ENCODE measurements at regions not wholly inside any gene's neighbourhood (a gene's known extent, or its start where the extent isn't known, plus 50 kb on each side); places are given as distances from the start of the nearest gene placed in this dataset.

GRCh38 chr6:62891065-62891647 is 320.1 kb upstream of the FKBP1C start (continued):
- TF ChIP-seq ELK4 (IDR thresholded peaks at IDR 0.05; ENCODE audit: borderline replicate concordance, low read depth, low read length) (no peak), MEIS1 (CRISPR knock-in tag; IDR thresholded peaks at IDR 0.05; ENCODE audit: borderline replicate concordance) (no peak), ZFP37 (tag by site-specific recombination; IDR thresholded peaks at IDR 0.05) (no peak), ZNF514 (tag by site-specific recombination; IDR thresholded peaks at IDR 0.05) (no peak), SCRT1 (tag by site-specific recombination; IDR thresholded peaks at IDR 0.05; ENCODE audit: borderline replicate concordance) (no peak), ZNF404 (tag by site-specific recombination; IDR thresholded peaks at IDR 0.05) (no peak), ZNF571 (tag by site-specific recombination; IDR thresholded peaks at IDR 0.05) (no peak), ZNF624 (tag by site-specific recombination; IDR thresholded peaks at IDR 0.05) (no peak), PRDM2 (tag by site-specific recombination; IDR thresholded peaks at IDR 0.05; ENCODE audit: borderline replicate concordance) (no peak), ZNF843 (tag by site-specific recombination; IDR thresholded peaks at IDR 0.05) (no peak), ZNF792 (tag by site-specific recombination; IDR thresholded peaks at IDR 0.05) (no peak)

GRCh38 chr6:62894114-62894513 is 317.2 kb upstream of the FKBP1C start:
- H3K9me3 ChIP-seq (ENCODE audit: control insufficient read depth, insufficient read depth, low read depth, low read length), result no peaks in the 10 kb centered on the region
- no peaks in the 10 kb centered on the region for H3K36me3 ChIP-seq (ENCODE audit: control insufficient read depth in 2 of 2, insufficient read depth in 1 of 2, low read length in 2 of 2)
- ChIA-PET CTCF (interaction anchor here (1.0 kb wide), 1 partner anchor 378 kb away, joined by 3 read pairs; no protein-coding TSS in a partner anchor), POLR2A (no interaction called here)
- H3K4me1 ChIP-seq (ENCODE audit: control insufficient read depth, insufficient read depth, low read length), result no peaks in the 10 kb centered on the region
- no peak overlapping the region for H3K4me3 ChIP-seq (ENCODE audit: low read depth, low read length)
- no peak overlapping the region for H3K27ac ChIP-seq (ENCODE audit: extremely low read depth, low read depth, low read length)
- TF ChIP-seq ZNF311 (tag by site-specific recombination; IDR thresholded peaks at IDR 0.05; ENCODE audit: borderline replicate concordance), result no peak
- TF ChIP-seq ZNF548 (tag by site-specific recombination; IDR thresholded peaks at IDR 0.05), result no peak
- no peak for TF ChIP-seq ZNF48 (tag by site-specific recombination; IDR thresholded peaks at IDR 0.05)
- TF ChIP-seq ZNF658 (tag by site-specific recombination; IDR thresholded peaks at IDR 0.05), result no peak
- no peak for TF ChIP-seq ZNF174 (tag by site-specific recombination; IDR thresholded peaks at IDR 0.05)
- TF ChIP-seq KLF17 (tag by site-specific recombination; IDR thresholded peaks at IDR 0.05), result no peak
- no peak for TF ChIP-seq ZNF610 (tag by site-specific recombination; IDR thresholded peaks at IDR 0.05; ENCODE audit: borderline replicate concordance)
- TF ChIP-seq ZNF274 (IDR thresholded peaks at IDR 0.05; ENCODE audit: low read length), result no peak
- no peak for TF ChIP-seq ZNF274 (tag by site-specific recombination; IDR thresholded peaks at IDR 0.05; ENCODE audit: borderline replicate concordance)
- TF ChIP-seq ZNF837 (tag by site-specific recombination; IDR thresholded peaks at IDR 0.05), result no peak
- TF ChIP-seq ZNF560 (tag by site-specific recombination; IDR thresholded peaks at IDR 0.05; ENCODE audit: borderline replicate concordance), result no peak
- no peak for TF ChIP-seq ZNF785 (tag by site-specific recombination; IDR thresholded peaks at IDR 0.05)
- no peak for TF ChIP-seq AEBP2 (tag by site-specific recombination; IDR thresholded peaks at IDR 0.05; ENCODE audit: borderline replicate concordance)
- TF ChIP-seq WT1 (tag by site-specific recombination; IDR thresholded peaks at IDR 0.05), result no peak
- TF ChIP-seq ZNF544 (tag by site-specific recombination; IDR thresholded peaks at IDR 0.05), result no peak
- TF ChIP-seq ZNF488 (tag by site-specific recombination; IDR thresholded peaks at IDR 0.05), result no peak
- no peak for TF ChIP-seq HOXD13 (CRISPR knock-in tag; IDR thresholded peaks at IDR 0.05; ENCODE audit: borderline replicate concordance)
- no peak for TF ChIP-seq ZNF677 (tag by site-specific recombination; IDR thresholded peaks at IDR 0.05)
